BLaER1 treated with 17β-estradiol and CSF1 and Interleukin-3, amounts not matched to agents 10 nM and 100 nM (cell line): ENCODE measurements at regions not wholly inside any gene's neighbourhood (a gene's known extent, or its start where the extent isn't known, plus 50 kb on each side); places are given as distances from the start of the nearest gene placed in this dataset.

ENCODE experiments used
- H3K27ac ChIP-seq, 11 experiments: shearing (Covaris generic); formaldehyde crosslinking; 2 replicates each; pipeline ENCODE4 v1.8.1; 2022
- H3K27me3 ChIP-seq, 11 experiments: shearing (Covaris generic); formaldehyde crosslinking; 2 replicates each; pipeline ENCODE4 v1.8.1; 2022
- H3K36me3 ChIP-seq, 11 experiments: shearing (Covaris generic); formaldehyde crosslinking; 2 replicates each; pipeline ENCODE4 v1.8.1; 2022
- H3K4me1 ChIP-seq, 10 experiments: shearing (Covaris generic); formaldehyde crosslinking; 2 replicates each; pipeline ENCODE4 v1.8.1; 2022
- H3K4me2 ChIP-seq, 11 experiments: shearing (Covaris generic); formaldehyde crosslinking; 2 replicates each; pipeline ENCODE4 v1.8.1; 2022
- H3K4me3 ChIP-seq, 10 experiments: shearing (Covaris generic); formaldehyde crosslinking; 2 replicates each; pipeline ENCODE4 v1.8.1; 2022
- H3K9ac ChIP-seq, 11 experiments: shearing (Covaris generic); formaldehyde crosslinking; 2 replicates each; pipeline ENCODE4 v1.8.1; 2022
- H3K9me3 ChIP-seq, 11 experiments: shearing (Covaris generic); formaldehyde crosslinking; replicated peaks in 1 of 11; 2 replicates each; pipeline ENCODE4 v1.8.1; 2022
- H4K20me1 ChIP-seq, 11 experiments: shearing (Covaris generic); formaldehyde crosslinking; 2 replicates each; pipeline ENCODE4 v1.8.1; 2022
- Cebpa-rat ChIP-seq, 11 experiments: shearing (Covaris generic); IDR thresholded peaks; 2 replicates each; pipeline ENCODE4 v1.8.1; 2022

DNA sequence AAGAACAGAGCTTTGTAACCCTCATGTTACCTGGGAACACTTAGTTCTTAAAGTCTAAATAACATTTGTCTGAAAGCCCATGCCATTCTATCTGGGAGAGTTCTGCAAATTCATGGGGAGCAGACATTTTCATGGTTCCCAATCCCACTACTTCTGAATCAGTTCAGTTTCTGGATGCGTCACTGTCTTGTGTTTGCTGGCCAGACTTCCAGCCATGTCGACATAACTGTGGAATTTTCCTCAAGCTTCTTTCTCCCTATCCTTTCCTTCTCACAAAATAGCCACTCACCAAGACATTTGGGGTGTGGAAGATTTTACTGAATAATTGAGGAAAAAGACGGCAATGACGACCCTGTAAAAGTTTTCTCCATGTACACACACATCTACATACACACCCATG, 272.5 kb downstream of the NEBL start:
- Histone ChIP-seq H3K36me3 (no peaks in the 10 kb centered on the region), H3K4me3 (no peak overlapping the region), H3K9ac (no peak overlapping the region), H3K9me3 (no peaks in the 10 kb centered on the region), H4K20me1 (no peaks in the 10 kb centered on the region), H3K4me2 (no peak overlapping the region), H3K27ac (no peak overlapping the region), H3K4me1 (no peaks in the 10 kb centered on the region), H3K27me3 (no peaks in the 10 kb centered on the region)
- no peak for TF ChIP-seq Cebpa-rat (IDR thresholded peaks at IDR 0.05)

DNA sequence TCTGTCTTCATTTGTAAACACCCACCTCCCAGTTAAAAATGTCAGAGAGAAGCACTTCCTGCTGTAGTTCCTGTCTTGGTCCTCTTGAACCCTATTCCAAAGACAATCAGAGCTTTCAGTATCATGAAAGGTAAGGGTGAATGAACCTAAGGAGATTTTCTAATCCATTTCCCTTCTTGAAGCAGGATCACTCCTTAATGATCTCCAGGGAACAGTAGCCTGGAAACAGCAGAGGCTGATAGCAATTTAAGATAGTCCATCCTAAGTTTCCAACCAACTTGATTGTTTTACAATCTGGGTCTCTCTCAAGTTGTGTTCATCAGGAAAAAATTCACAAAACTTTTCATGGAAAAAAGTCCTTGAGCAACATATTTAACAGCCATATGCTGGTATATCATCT, 273.6 kb downstream of the NEBL start:
- Histone ChIP-seq H3K27ac (no peak overlapping the region), H3K4me1 (no peaks in the 10 kb centered on the region), H3K4me2 (no peak overlapping the region), H3K36me3 (no peaks in the 10 kb centered on the region), H4K20me1 (no peaks in the 10 kb centered on the region), H3K9me3 (no peaks in the 10 kb centered on the region), H3K4me3 (no peak overlapping the region), H3K27me3 (no peaks in the 10 kb centered on the region), H3K9ac (no peak overlapping the region)
- TF ChIP-seq Cebpa-rat (IDR thresholded peaks at IDR 0.05) = no peak

DNA sequence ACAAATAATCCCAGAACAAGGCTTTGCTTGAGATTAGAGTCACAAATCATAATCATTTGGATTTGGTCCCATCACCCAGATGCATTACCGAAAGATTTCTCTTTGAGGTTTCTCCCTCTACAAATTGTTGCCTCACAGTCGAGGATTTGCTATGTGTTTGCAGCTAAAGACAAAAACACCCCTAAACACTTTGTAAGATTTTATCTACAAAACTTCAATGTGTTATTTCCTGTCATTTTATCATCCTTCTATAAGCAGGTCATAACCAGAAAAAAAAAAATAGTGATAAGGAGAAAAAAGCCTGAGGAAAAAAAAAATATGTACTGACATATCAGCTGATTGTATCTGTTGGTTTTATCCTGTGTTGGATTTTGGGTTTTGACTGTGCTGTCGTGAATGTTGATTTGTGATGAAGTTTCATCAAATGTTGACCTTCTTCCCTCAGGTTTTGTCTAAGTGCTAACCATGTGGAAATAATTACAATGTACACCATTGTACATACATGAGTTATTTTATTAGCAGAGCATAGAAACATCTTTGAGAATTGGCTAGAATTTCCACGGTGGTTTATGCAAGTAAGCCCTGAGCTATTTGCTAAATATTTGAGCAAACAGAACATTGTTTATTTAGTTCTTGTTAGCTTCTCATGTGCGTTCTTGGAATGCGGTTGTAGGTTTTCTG, 274.4 kb downstream of the NEBL start:
- H3K9me3 ChIP-seq = no peaks in the 10 kb centered on the region
- peaks cover 0 to 2% (median 0%) of the 10 kb centered on the region in 10 experiments; a peak in 1 of 20 replicates for H3K4me1 ChIP-seq
- no peak overlapping the region for H3K4me3 ChIP-seq
- H3K9ac ChIP-seq = no peak overlapping the region
- no peak overlapping the region for H3K27ac ChIP-seq
- TF ChIP-seq Cebpa-rat (IDR thresholded peaks at IDR 0.05) = no peak
- no peaks in the 10 kb centered on the region for H4K20me1 ChIP-seq
- no peak overlapping the region for H3K4me2 ChIP-seq
- H3K27me3 ChIP-seq = no peaks in the 10 kb centered on the region
- no peaks in the 10 kb centered on the region for H3K36me3 ChIP-seq

DNA sequence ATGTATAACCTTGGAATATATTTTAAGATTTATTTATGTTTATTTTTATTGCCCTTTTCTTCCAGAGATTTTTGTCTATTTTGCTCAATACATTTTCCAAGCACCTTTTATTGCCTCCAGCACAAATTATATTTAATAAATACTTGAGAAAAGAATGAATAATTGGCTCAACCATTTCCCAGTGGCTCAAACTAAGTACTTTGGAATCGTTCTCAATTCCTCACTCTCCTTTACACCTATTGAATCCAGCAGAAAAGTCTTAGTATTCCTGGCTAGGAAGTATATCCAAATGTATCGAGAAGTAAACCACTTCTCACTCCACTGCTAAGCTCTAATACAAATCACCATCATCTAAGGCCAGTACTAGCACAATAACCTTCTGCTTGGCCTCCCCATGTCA, 276.1 kb downstream of the NEBL start:
- TF ChIP-seq Cebpa-rat (IDR thresholded peaks at IDR 0.05) = no peak
- H4K20me1 ChIP-seq = no peaks in the 10 kb centered on the region
- peaks cover 0 to 17% (median 3%) of the 10 kb centered on the region in 10 experiments; a peak in 9 of 20 replicates for H3K4me1 ChIP-seq

DNA sequence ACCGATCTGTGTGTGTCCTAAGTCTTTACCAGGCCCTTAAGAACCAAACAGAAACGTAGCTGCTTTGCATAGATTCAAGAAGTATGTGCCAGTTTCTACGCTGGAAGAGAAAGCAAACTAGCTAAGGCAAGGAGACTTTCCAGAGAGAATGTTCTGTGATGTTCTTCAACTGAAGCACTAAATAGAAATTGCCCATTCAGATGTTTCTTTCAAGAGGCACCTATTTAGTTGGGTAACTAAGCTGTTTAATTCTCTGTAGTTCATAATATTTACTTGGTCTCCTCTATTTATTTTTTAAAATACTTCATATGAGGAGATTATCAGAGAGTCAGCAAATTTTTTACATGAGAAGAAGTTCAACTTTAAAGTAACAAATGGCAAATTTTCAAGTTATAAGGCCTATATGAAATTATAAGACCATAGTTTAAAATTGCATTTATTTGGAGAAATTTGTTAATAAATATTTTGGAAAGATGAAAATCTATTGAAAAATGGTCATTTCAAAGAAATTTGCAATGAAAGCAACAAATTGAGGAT, 279.0 kb downstream of the NEBL start:
- Histone ChIP-seq H3K9me3 (no peaks in the 10 kb centered on the region), H3K4me3 (no peak overlapping the region), H3K27ac (no peak overlapping the region), H3K4me1 (peaks cover 0 to 17% (median 3%) of the 10 kb centered on the region in 10 experiments; a peak in 9 of 20 replicates), H3K27me3 (no peaks in the 10 kb centered on the region), H3K36me3 (no peaks in the 10 kb centered on the region), H4K20me1 (no peaks in the 10 kb centered on the region), H3K9ac (no peak overlapping the region), H3K4me2 (no peak overlapping the region; a peak in 1 of 22 replicates)
- no peak for TF ChIP-seq Cebpa-rat (IDR thresholded peaks at IDR 0.05)

More for the DNA sequence above, 276.1 kb downstream of the NEBL start:
- no peak overlapping the region for H3K27ac ChIP-seq
- no peaks in the 10 kb centered on the region for H3K36me3 ChIP-seq
- no peaks in the 10 kb centered on the region for H3K27me3 ChIP-seq
- H3K4me2 ChIP-seq = no peak overlapping the region
- H3K9me3 ChIP-seq = no peaks in the 10 kb centered on the region
- no peak overlapping the region for H3K4me3 ChIP-seq
- H3K9ac ChIP-seq = no peak overlapping the region

DNA sequence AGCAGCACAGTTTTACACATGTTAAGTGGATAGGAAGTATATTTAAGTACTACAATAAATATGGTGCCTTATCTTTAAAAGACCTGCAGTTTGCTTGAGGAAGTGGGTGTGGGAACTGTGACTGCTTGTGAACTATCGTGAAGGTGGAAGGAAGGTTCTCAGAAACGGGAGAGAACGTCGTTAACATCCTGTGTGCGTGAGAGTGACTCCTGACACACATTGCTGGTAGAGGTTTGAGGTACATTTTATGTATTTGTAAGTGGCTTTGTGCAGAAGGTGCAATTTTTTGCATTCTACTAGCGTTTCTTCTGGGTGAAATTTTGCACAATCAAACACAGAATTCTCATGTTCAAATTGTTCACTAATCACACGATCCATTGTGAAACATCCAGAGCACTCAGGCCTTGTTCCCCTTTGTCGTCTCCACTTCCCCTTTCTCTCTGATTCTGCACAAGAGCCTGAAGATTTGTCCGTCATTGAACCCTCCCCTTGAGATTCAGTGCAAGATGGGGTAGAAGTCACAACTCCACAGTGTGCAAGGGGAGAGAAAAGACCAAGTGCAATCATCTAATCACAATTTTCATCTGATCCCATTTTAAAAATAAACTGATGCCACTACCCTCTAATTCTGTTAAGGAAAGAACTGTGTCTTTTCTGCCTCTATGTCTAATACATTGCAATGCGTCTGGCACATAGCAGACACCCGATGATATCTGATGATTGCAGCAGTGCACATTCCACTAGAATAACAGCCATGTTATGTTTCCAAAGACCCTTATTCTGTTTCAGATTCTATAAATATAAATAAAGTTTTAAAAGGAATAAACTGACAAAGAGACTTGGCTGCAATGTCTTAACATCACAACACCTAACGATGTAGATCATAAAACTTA, 279.9 kb downstream of the NEBL start:
- Histone ChIP-seq H3K9ac (no peak overlapping the region), H3K4me3 (no peak overlapping the region), H3K4me2 (peak overlapping the region in 5 of 11 experiments; percentile 48 to 67 (median 62); a peak in 12 of 22 replicates), H3K4me1 (peaks cover 0 to 17% (median 3%) of the 10 kb centered on the region in 10 experiments; a peak in 9 of 20 replicates), H4K20me1 (no peaks in the 10 kb centered on the region), H3K9me3 (no peaks in the 10 kb centered on the region), H3K36me3 (no peaks in the 10 kb centered on the region), H3K27me3 (no peaks in the 10 kb centered on the region), H3K27ac (no peak overlapping the region; a peak in 1 of 22 replicates)
- peak in 2 of 11 experiments; percentile 22 to 55; a peak in 3 of 22 replicates for TF ChIP-seq Cebpa-rat (IDR thresholded peaks at IDR 0.05)

DNA sequence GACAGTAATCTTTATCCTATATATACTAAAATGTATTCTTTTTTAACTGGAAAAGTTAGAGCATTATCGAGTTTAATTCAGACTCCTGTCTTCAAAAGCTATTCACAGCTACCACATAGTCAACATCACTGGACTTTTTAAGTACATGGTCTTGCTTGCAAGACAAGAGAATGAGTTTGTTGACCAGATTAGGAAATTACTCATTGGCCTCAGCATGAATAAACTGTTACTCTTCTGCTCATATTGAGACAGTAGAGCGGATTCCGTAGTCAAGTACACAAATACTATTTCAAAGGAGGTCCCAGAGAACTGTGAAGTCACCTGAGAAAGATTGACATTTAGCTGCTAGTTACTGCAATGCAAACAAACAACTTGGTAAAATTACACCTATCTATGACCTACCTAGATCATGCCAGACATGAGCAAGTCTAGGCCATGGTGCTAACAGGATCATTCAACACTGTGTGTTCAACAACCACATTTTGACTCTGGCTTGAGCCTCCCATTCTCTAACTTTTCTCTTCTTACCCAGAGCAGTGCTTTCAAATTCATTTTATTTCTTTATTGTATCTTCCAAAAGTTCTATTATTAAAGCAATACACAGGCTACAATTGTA, 280.9 kb downstream of the NEBL start:
- peaks cover 0 to 17% (median 3%) of the 10 kb centered on the region in 10 experiments; a peak in 9 of 20 replicates for H3K4me1 ChIP-seq
- TF ChIP-seq Cebpa-rat (IDR thresholded peaks at IDR 0.05) = no peak
- H3K4me3 ChIP-seq = no peak overlapping the region
- H3K36me3 ChIP-seq = no peaks in the 10 kb centered on the region
- H3K4me2 ChIP-seq = peak overlapping the region in 3 of 11 experiments; percentile 48 to 67 (median 64); a peak in 5 of 22 replicates
- H3K27me3 ChIP-seq = no peaks in the 10 kb centered on the region
- H3K9ac ChIP-seq = no peak overlapping the region
- no peaks in the 10 kb centered on the region for H3K9me3 ChIP-seq
- H4K20me1 ChIP-seq = no peaks in the 10 kb centered on the region
- no peak overlapping the region for H3K27ac ChIP-seq

DNA sequence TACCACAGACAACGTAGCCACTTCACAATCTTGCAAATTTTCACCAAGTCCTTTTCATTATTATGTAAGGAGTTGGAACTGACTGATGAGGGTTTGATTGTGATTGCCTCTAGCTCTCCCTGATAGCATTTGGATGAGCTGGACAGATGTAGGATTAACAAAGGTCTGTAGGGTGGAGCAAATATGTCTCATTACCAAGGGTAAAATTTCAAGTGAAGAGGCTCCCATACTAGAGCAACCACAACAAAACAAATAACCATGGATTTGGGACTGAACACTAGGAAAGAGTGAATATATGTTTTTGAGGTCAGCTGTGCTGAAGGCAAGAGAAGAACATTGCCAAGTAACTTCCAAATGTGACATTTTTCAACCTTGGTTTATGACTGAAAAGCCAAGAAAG, 281.7 kb downstream of the NEBL start:
- Histone ChIP-seq H3K9ac (no peak overlapping the region), H3K27me3 (no peaks in the 10 kb centered on the region), H3K4me3 (no peak overlapping the region), H3K4me1 (peaks cover 0 to 17% (median 3%) of the 10 kb centered on the region in 10 experiments; a peak in 9 of 20 replicates), H3K36me3 (no peaks in the 10 kb centered on the region), H3K27ac (no peak overlapping the region), H4K20me1 (no peaks in the 10 kb centered on the region), H3K4me2 (no peak overlapping the region), H3K9me3 (peaks cover 0 to 1% (median 0%) of the 10 kb centered on the region in 11 experiments; a peak in 1 of 22 replicates)
- no peak for TF ChIP-seq Cebpa-rat (IDR thresholded peaks at IDR 0.05)

DNA sequence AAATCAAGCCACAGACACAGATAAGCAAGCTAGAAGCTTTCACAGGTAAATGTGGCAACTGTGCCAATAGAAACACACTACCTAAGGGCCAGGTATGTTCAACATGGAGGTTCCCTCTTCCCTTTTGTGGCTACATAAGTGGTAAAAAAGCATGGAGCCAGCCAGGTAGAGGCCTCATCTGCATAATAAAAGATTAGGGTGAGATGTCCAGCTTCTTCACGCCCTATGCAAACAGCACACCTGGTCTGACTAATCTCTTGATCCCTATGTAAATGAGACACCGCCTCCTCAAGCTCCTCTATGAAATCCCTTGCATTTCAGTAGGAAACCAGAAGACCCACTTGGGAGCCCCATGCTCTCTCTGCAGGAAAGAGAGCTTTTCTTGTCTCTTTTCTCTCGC, 282.2 kb downstream of the NEBL start:
- H3K9me3 ChIP-seq = peaks cover 0 to 6% (median 0%) of the 10 kb centered on the region in 11 experiments; a peak in 2 of 22 replicates
- no peaks in the 10 kb centered on the region for H3K27me3 ChIP-seq
- peaks cover 0 to 17% (median 3%) of the 10 kb centered on the region in 10 experiments; a peak in 9 of 20 replicates for H3K4me1 ChIP-seq
- no peak overlapping the region for H3K27ac ChIP-seq
- no peak overlapping the region for H3K9ac ChIP-seq
- H3K4me3 ChIP-seq = no peak overlapping the region
- TF ChIP-seq Cebpa-rat (IDR thresholded peaks at IDR 0.05) = no peak
- no peaks in the 10 kb centered on the region for H4K20me1 ChIP-seq
- no peak overlapping the region for H3K4me2 ChIP-seq
- no peaks in the 10 kb centered on the region for H3K36me3 ChIP-seq
